Fibroblast of lung (primary cell): ENCODE measurements at regions not wholly inside any gene's neighbourhood (a gene's known extent, or its start where the extent isn't known, plus 50 kb on each side); places are given as distances from the start of the nearest gene placed in this dataset.

Source experiments
- DNase-seq, 2 donors: peaks; one replicate each; pipeline versions ENCODE4 v3.0.0 to v3.0.0-alpha.2; 2010; ENCODE audit warnings: low read depth in 2 of 2
- H2AFZ ChIP-seq: 2 replicates; pipeline ENCODE4 v1.5.1; 2012; ENCODE audit warnings: low read length, control low read depth, inconsistent platforms
- H3K27ac ChIP-seq: 2 replicates; pipeline ENCODE4 v1.5.1; 2011; ENCODE audit warnings: low read length, control low read depth; ENCODE audit not compliant: insufficient read depth
- H3K27me3 ChIP-seq: 2 replicates; pipeline ENCODE4 v1.5.1; 2011; ENCODE audit warnings: mild to moderate bottlenecking, low read length; ENCODE audit not compliant: control insufficient read depth, insufficient read depth
- H3K36me3 ChIP-seq: 2 replicates; pipeline ENCODE4 v1.5.1; 2011; ENCODE audit warnings: low read length; ENCODE audit not compliant: control insufficient read depth, insufficient read depth
- H3K4me1 ChIP-seq: 2 replicates; pipeline ENCODE4 v1.5.1; 2011; ENCODE audit warnings: low read length; ENCODE audit not compliant: control insufficient read depth, insufficient read depth; ENCODE audit errors: extremely low read depth
- H3K4me2 ChIP-seq: 2 replicates; pipeline ENCODE4 v1.5.1; 2011; ENCODE audit warnings: low read length, control low read depth; ENCODE audit not compliant: insufficient read depth; ENCODE audit errors: extremely low read depth
- H3K4me3 ChIP-seq, 4 experiments: fragments of 200-600 bp in 1 of 4; sonication (generic) in 1 of 4; replicated peaks in 1 of 4; 2 replicates each; pipeline ENCODE4 v1.5.1; 2011 to 2016; ENCODE audit warnings: low read length in 4 of 4, low read depth in 3 of 4, mild to moderate bottlenecking in 3 of 4, control low read depth in 2 of 4, inconsistent platforms in 1 of 4, mixed read lengths in 1 of 4; ENCODE audit not compliant: insufficient read depth in 1 of 4; ENCODE audit errors: control extremely low read depth in 1 of 4
- H3K79me2 ChIP-seq: 2 replicates; pipeline ENCODE4 v1.5.1; 2012; ENCODE audit warnings: mild to moderate bottlenecking, low read length, inconsistent platforms; ENCODE audit not compliant: control insufficient read depth, insufficient read depth
- H3K9ac ChIP-seq: 2 replicates; pipeline ENCODE4 v1.5.1; 2011; ENCODE audit warnings: mild to moderate bottlenecking, low read length, control low read depth; ENCODE audit not compliant: insufficient read depth
- H3K9me3 ChIP-seq: 2 replicates; pipeline ENCODE4 v1.5.1; 2012; ENCODE audit warnings: low read depth, low read length; ENCODE audit not compliant: control insufficient read depth, insufficient read depth
- H4K20me1 ChIP-seq: 2 replicates; pipeline ENCODE4 v1.5.1; 2011; ENCODE audit warnings: low read length; ENCODE audit not compliant: control insufficient read depth, insufficient read depth; ENCODE audit errors: extremely low read depth
- EZH2 ChIP-seq: IDR thresholded peaks from 2 replicates; pipeline ENCODE4 v1.5.1; 2012; ENCODE audit warnings: low read length, control low read depth, mild to moderate bottlenecking; ENCODE audit errors: missing control alignments
- TF ChIP-seq, protein P1 (sequence below), 2 donors: IDR thresholded peaks in 1 of 2; conservative IDR thresholded peaks in 1 of 2; 1 replicate in 1 of 2; 2 replicates in 1 of 2; pipeline ENCODE4 v1.5.1; 2011 to 2012; ENCODE audit warnings: low read length in 2 of 2, control low read depth in 1 of 2, inconsistent platforms in 1 of 2, low read depth in 1 of 2, mild to moderate bottlenecking in 1 of 2

DNA sequence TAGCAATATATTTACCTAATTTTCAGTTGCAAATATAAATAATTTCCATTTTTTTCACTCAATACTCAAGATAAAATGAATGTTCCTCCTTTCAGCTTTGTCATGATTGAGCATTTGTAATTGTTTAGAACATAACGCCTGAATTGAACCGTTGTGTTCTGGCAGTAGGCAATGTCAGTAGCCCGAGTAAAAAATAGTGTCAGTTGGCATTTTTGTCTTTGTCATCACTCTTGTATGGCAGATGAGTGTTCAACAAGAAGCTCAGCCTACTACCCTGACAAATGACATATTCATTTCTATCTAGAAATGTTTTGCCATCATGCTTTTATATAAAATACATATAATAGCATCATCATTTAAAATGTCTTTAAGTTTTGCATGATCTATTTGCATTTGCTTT is 691.4 kb upstream of the NCAM2 start:
- no peak overlapping the region for H3K9ac ChIP-seq
- no peaks in the 10 kb centered on the region for H3K9me3 ChIP-seq
- no peak overlapping the region for H3K27ac ChIP-seq
- no peaks in the 10 kb centered on the region for H3K4me1 ChIP-seq
- no peak overlapping the region for H3K4me2 ChIP-seq
- H2AFZ ChIP-seq, result no peak overlapping the region
- TF ChIP-seq, protein P1, sequence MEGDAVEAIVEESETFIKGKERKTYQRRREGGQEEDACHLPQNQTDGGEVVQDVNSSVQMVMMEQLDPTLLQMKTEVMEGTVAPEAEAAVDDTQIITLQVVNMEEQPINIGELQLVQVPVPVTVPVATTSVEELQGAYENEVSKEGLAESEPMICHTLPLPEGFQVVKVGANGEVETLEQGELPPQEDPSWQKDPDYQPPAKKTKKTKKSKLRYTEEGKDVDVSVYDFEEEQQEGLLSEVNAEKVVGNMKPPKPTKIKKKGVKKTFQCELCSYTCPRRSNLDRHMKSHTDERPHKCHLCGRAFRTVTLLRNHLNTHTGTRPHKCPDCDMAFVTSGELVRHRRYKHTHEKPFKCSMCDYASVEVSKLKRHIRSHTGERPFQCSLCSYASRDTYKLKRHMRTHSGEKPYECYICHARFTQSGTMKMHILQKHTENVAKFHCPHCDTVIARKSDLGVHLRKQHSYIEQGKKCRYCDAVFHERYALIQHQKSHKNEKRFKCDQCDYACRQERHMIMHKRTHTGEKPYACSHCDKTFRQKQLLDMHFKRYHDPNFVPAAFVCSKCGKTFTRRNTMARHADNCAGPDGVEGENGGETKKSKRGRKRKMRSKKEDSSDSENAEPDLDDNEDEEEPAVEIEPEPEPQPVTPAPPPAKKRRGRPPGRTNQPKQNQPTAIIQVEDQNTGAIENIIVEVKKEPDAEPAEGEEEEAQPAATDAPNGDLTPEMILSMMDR (conservative IDR thresholded peaks at IDR 0.05 in 1 of 2, IDR thresholded peaks at IDR 0.05 in 1 of 2; ENCODE audit: low read depth in 1 of 2, low read length in 2 of 2), result no peak
- TF ChIP-seq EZH2, result no peak
- no peaks in the 10 kb centered on the region for H3K27me3 ChIP-seq
- H3K4me3 ChIP-seq, result no peak overlapping the region
- H3K79me2 ChIP-seq, result no peaks in the 10 kb centered on the region
- H4K20me1 ChIP-seq, result no peaks in the 10 kb centered on the region
- DNase-seq, result no peak
- H3K36me3 ChIP-seq, result no peaks in the 10 kb centered on the region

DNA sequence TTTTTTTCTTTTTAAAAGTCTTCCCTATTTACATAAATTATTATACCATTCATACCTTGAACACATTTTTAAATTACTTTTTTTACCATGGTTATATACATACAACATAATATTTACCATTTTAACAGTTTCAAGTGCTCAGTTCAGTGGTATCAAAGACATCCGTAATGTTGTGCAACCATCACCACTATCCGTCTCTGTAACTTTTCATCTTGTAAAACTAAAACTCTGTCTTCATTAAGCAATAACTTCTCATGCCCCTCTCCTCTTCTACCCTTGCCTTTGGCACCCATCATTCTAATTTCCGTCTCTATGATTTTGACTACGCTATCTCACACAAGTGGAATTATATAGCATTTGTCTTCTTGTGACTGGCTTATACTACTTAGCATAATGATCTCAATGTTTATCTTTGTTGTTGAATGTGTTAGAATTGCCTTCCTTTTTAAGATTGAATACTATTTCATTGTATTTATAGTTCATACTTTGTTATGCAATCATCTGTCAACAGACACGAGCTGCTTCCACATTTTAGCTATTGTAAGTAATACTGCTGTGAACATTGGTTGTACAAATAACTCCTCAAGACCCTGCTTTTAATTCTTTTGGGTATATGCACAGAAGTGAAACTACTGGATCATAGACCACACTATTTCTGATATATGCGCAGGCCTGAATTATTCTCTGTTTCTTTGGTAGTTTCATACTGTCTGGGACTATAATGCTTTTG is 689.5 kb upstream of the NCAM2 start:
- DNase-seq, result no peak
- H3K27me3 ChIP-seq, result no peaks in the 10 kb centered on the region
- H3K9ac ChIP-seq, result no peak overlapping the region
- H3K79me2 ChIP-seq, result no peaks in the 10 kb centered on the region
- H4K20me1 ChIP-seq, result no peaks in the 10 kb centered on the region
- H3K4me2 ChIP-seq, result no peak overlapping the region
- no peak for TF ChIP-seq EZH2
- TF ChIP-seq, protein P1 (conservative IDR thresholded peaks at IDR 0.05 in 1 of 2, IDR thresholded peaks at IDR 0.05 in 1 of 2; ENCODE audit: low read depth in 1 of 2, low read length in 2 of 2), result no peak
- no peak overlapping the region for H3K4me3 ChIP-seq
- no peak overlapping the region for H2AFZ ChIP-seq
- H3K27ac ChIP-seq, result no peak overlapping the region
- no peaks in the 10 kb centered on the region for H3K4me1 ChIP-seq
- H3K36me3 ChIP-seq, result no peaks in the 10 kb centered on the region
- H3K9me3 ChIP-seq, result no peaks in the 10 kb centered on the region

DNA sequence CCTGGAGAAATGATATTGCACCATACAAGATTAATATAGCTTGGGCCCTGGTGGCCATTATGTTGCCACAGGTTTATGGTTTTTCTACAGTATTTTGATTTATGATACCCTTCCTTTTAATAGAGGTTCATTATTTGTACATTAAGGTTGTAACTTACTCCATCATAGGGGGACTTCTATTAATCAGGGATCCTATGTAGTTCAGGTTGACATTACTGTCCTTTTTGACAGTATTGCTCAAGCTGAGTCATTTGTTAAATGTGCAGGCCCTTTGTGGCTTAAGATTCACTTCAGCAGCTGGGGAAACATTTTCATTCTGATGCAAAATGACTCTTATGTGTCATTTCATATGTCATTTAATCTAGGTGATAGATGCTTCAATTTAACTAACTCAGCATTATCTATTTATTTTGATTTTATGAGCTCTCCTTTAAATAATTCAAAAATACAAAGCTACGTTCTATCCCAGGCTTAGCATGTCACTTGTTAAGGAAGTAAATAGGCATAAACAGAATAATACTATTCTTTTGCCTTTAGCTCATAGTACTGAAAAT is 686.9 kb upstream of the NCAM2 start:
- no peak overlapping the region for H3K4me2 ChIP-seq
- H3K79me2 ChIP-seq, result no peaks in the 10 kb centered on the region
- no peak overlapping the region for H2AFZ ChIP-seq
- no peaks in the 10 kb centered on the region for H3K4me1 ChIP-seq
- no peak for DNase-seq
- no peak overlapping the region for H3K9ac ChIP-seq
- H3K27me3 ChIP-seq, result no peaks in the 10 kb centered on the region
- H3K9me3 ChIP-seq, result no peaks in the 10 kb centered on the region
- no peaks in the 10 kb centered on the region for H4K20me1 ChIP-seq
- TF ChIP-seq, protein P1 (conservative IDR thresholded peaks at IDR 0.05 in 1 of 2, IDR thresholded peaks at IDR 0.05 in 1 of 2; ENCODE audit: low read depth in 1 of 2, low read length in 2 of 2), result no peak
- TF ChIP-seq EZH2, result no peak
- H3K4me3 ChIP-seq, result no peak overlapping the region
- no peaks in the 10 kb centered on the region for H3K36me3 ChIP-seq
- no peak overlapping the region for H3K27ac ChIP-seq
